HEK293 (cell line): ENCODE measurements at regions not wholly inside any gene's neighbourhood (a gene's known extent, or its start where the extent isn't known, plus 50 kb on each side); places are given as distances from the start of the nearest gene placed in this dataset.

ENCODE experiments used
- PATZ1 ChIP-seq: fragments of 450-650 bp; formaldehyde crosslinking; IDR thresholded peaks from 2 replicates; pipeline ENCODE4 v1.5.1; 2016; ENCODE audit warnings: missing biosample characterization, missing genetic modification characterization
- ZNF140 ChIP-seq: fragments of 450-650 bp; formaldehyde crosslinking; IDR thresholded peaks from 2 replicates; pipeline ENCODE4 v1.5.1; 2016; ENCODE audit warnings: missing biosample characterization, missing genetic modification characterization
- ZNF274 ChIP-seq, 2 experiments: fragments of 200-500 bp in 1 of 2; fragments of 450-650 bp in 1 of 2; sonication (Bioruptor generic) in 1 of 2; formaldehyde crosslinking in 1 of 2; IDR thresholded peaks; 2 replicates each; pipeline versions ENCODE4 v1.5.1 to v1.6.1; 2014 to 2016; ENCODE audit warnings: borderline replicate concordance in 1 of 2, inconsistent platforms in 1 of 2, low read length in 1 of 2, missing biosample characterization in 1 of 2, missing genetic modification characterization in 1 of 2

DNA sequence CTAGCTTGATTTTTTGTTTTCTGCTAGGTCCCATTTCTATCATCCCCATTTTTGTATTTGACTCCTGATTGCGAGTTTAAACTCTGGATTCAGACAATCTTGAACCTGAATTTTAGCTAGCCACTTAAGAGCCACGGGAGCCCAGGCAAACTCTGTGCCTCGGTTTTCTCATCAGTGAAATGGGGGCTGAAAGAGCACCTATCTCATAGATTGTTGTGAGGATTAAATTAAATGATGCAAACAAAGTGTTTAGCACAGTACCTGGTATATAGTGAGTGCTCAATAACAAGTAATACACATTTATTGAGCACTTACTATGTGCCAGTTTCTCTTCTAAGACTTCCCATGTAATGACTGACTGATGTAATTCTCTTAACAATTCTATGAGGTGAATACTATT lies 158.1 kb upstream of the POU3F1 start:
- TF ChIP-seq ZNF140 (no peak), PATZ1 (tag by site-specific recombination) (no peak), ZNF274 (IDR thresholded peaks at IDR 0.05; ENCODE audit: low read length) (no peak), ZNF274 (tag by site-specific recombination; IDR thresholded peaks at IDR 0.05; ENCODE audit: borderline replicate concordance) (no peak)
